ENCODE measurements at regions not wholly inside any gene's neighbourhood (a gene's known extent, or its start where the extent isn't known, plus 50 kb on each side); places are given as distances from the start of the nearest gene placed in this dataset.

- Mint-ChIP-seq H3K4me1 (peaks cover 17% of the 10 kb centered on the region), H3K4me3 (no peak overlapping the region), H3K27me3 (ENCODE audit: low read depth, poor library complexity) (peaks cover 16% of the 10 kb centered on the region), H3K36me3 (ENCODE audit: low read depth) (no peaks in the 10 kb centered on the region), H3K9me3 (no peaks in the 10 kb centered on the region), H3K27ac (no peak overlapping the region)
- DNase-seq, result no peak
- TF ChIP-seq CTCF (IDR thresholded peaks at IDR 0.05), result no peak
These were observed 139.3 kb downstream of the CHIC2 start for GRCh38 chr4:53925050-53925605.

GRCh38 chr4:53924333-53925049 is 139.9 kb downstream of the CHIC2 start:
- H3K27me3 Mint-ChIP-seq (ENCODE audit: low read depth, poor library complexity), result peaks cover 16% of the 10 kb centered on the region
- H3K9me3 Mint-ChIP-seq, result no peaks in the 10 kb centered on the region
- no peak for DNase-seq
- no peaks in the 10 kb centered on the region for H3K36me3 Mint-ChIP-seq (ENCODE audit: low read depth)
- H3K27ac Mint-ChIP-seq, result no peak overlapping the region
- H3K4me3 Mint-ChIP-seq, result no peak overlapping the region
- TF ChIP-seq CTCF (IDR thresholded peaks at IDR 0.05), result no peak
- H3K4me1 Mint-ChIP-seq, result peaks cover 17% of the 10 kb centered on the region

GRCh38 chr4:53923921-53924320 is 140.5 kb downstream of the CHIC2 start:
- Mint-ChIP-seq H3K27me3 (ENCODE audit: low read depth, poor library complexity) (peaks cover 16% of the 10 kb centered on the region), H3K27ac (no peak overlapping the region), H3K36me3 (ENCODE audit: low read depth) (no peaks in the 10 kb centered on the region), H3K4me3 (no peak overlapping the region), H3K9me3 (no peaks in the 10 kb centered on the region), H3K4me1 (peaks cover 17% of the 10 kb centered on the region)
- TF ChIP-seq CTCF (IDR thresholded peaks at IDR 0.05), result no peak
- DNase-seq, result no peak

GRCh38 chr4:53921856-53922255 is 142.5 kb downstream of the CHIC2 start:
- Mint-ChIP-seq H3K4me1 (peaks cover 17% of the 10 kb centered on the region), H3K9me3 (no peaks in the 10 kb centered on the region), H3K36me3 (ENCODE audit: low read depth) (no peaks in the 10 kb centered on the region), H3K27ac (no peak overlapping the region), H3K27me3 (ENCODE audit: low read depth, poor library complexity) (peaks cover 14% of the 10 kb centered on the region), H3K4me3 (no peak overlapping the region)
- TF ChIP-seq CTCF (IDR thresholded peaks at IDR 0.05), result no peak
- no peak for DNase-seq

GRCh38 chr4:53920883-53921282 is 143.5 kb downstream of the CHIC2 start:
- H3K36me3 Mint-ChIP-seq (ENCODE audit: low read depth), result no peaks in the 10 kb centered on the region
- peaks cover 15% of the 10 kb centered on the region for H3K4me1 Mint-ChIP-seq
- peaks cover 11% of the 10 kb centered on the region for H3K27me3 Mint-ChIP-seq (ENCODE audit: low read depth, poor library complexity)
- H3K9me3 Mint-ChIP-seq, result no peaks in the 10 kb centered on the region
- DNase-seq, result no peak
- no peak overlapping the region for H3K27ac Mint-ChIP-seq
- H3K4me3 Mint-ChIP-seq, result no peak overlapping the region
- no peak for TF ChIP-seq CTCF (IDR thresholded peaks at IDR 0.05)

- no peak overlapping the region for H3K27ac Mint-ChIP-seq
- DNase-seq, result no peak
These were observed 144.3 kb downstream of the CHIC2 start for GRCh38 chr4:53920116-53920515.

More at GRCh38 chr4:53920116-53920515, 144.3 kb downstream of the CHIC2 start:
- Mint-ChIP-seq H3K27me3 (ENCODE audit: low read depth, poor library complexity) (peaks cover 5% of the 10 kb centered on the region), H3K9me3 (no peaks in the 10 kb centered on the region), H3K4me3 (no peak overlapping the region), H3K4me1 (peaks cover 11% of the 10 kb centered on the region), H3K36me3 (ENCODE audit: low read depth) (no peaks in the 10 kb centered on the region)
- TF ChIP-seq CTCF (IDR thresholded peaks at IDR 0.05), result no peak

All from nephron progenitor cell (in vitro differentiated cells).